Naive thymus-derived CD8-positive, alpha-beta T cell (primary cell): ENCODE measurements at regions not wholly inside any gene's neighbourhood (a gene's known extent, or its start where the extent isn't known, plus 50 kb on each side); places are given as distances from the start of the nearest gene placed in this dataset.
"Not testable (repeated sequence)": the region's sequence is repeated elsewhere in the genome, so short reads cannot be mapped to it uniquely, and the experiment has no call there.

ENCODE experiments used
- ATAC-seq, 2 donors: fragments of 150-1000 bp; cut with Tn5 transposase in 1 of 2; sonication (Bioruptor Pico), chemical (Tn5 transposase) in 1 of 2; 1 replicate in 1 of 2; 2 replicates in 1 of 2; pipeline ENCODE4 v1.10.0; 2021; ENCODE audit warnings: mild to moderate bottlenecking in 2 of 2, moderate library complexity in 2 of 2
- POLR2A ChIA-PET: fragments of 350-600 bp; sonication (Branson Sonifier 250); formaldehyde crosslinking; loops from one replicate; lab custom pipeline; 2021; ENCODE audit warnings: antibody characterized with exemption; lab: Charles Lee
- DNase-seq, 10 donors: peaks; one replicate each; pipeline versions ENCODE4 v3.0.0 to v3.0.0-alpha.2; 2020 to 2022
- H3K27ac Mint-ChIP-seq, 10 donors: one replicate each; pipeline ENCODE4 v1.8.0; 2020 to 2022; ENCODE audit warnings: mild to moderate bottlenecking in 10 of 10, mixed read lengths in 10 of 10, moderate library complexity in 4 of 10, inconsistent platforms in 1 of 10
- H3K27me3 Mint-ChIP-seq, 5 donors: one replicate each; pipeline ENCODE4 v1.8.0; 2021 to 2022; ENCODE audit warnings: mixed read lengths in 5 of 5
- H3K36me3 Mint-ChIP-seq, 3 donors: one replicate each; pipeline ENCODE4 v1.8.0; 2020 to 2022; ENCODE audit warnings: mixed read lengths in 3 of 3, mild to moderate bottlenecking in 2 of 3, inconsistent platforms in 1 of 3
- H3K4me1 Mint-ChIP-seq, 4 donors: one replicate each; pipeline ENCODE4 v1.8.0; 2021 to 2022; ENCODE audit warnings: mixed read lengths in 4 of 4
- H3K4me3 Mint-ChIP-seq, 10 donors: one replicate each; pipeline ENCODE4 v1.8.0; 2020 to 2022; ENCODE audit warnings: mild to moderate bottlenecking in 10 of 10, mixed read lengths in 10 of 10, moderate library complexity in 6 of 10, inconsistent platforms in 1 of 10
- H3K9me3 Mint-ChIP-seq, 9 donors: one replicate each; pipeline ENCODE4 v1.8.0; 2020 to 2022; ENCODE audit warnings: mixed read lengths in 9 of 9, mild to moderate bottlenecking in 3 of 9, inconsistent platforms in 1 of 9, moderate library complexity in 1 of 9

DNA sequence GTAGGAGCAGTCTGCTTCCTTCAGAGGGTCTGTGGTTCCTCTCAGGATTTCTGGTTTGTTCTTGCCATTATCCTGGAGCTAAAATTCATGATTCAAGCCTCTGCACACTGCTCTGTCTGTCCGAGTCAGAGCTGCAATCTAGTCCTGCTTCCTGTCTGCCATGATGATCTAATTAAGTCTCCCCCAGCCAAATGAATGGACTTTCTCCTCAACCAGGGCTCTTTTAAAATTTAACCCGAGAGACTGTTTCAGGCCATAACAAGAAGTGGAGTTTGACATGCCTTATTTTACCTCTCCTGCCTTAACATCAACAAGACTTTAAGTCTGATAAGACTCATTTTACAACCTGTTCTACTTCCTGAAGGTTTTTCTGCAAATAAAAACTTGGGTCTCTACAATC is 1009.6 kb upstream of the DDX18 start:
- Mint-ChIP-seq H3K4me3 (no peak overlapping the region), H3K4me1 (no peaks in the 10 kb centered on the region), H3K27ac (no peak overlapping the region), H3K36me3 (peaks cover 0 to 3% (median 0%) of the 10 kb centered on the region in 3 donors), H3K9me3 (peaks cover 5 to 50% (median 27%) of the 10 kb centered on the region in 9 donors), H3K27me3 (no peaks in the 10 kb centered on the region)
- DNase-seq (no peak), ATAC-seq (no peak)
- POLR2A ChIA-PET: no interaction called here

DNA sequence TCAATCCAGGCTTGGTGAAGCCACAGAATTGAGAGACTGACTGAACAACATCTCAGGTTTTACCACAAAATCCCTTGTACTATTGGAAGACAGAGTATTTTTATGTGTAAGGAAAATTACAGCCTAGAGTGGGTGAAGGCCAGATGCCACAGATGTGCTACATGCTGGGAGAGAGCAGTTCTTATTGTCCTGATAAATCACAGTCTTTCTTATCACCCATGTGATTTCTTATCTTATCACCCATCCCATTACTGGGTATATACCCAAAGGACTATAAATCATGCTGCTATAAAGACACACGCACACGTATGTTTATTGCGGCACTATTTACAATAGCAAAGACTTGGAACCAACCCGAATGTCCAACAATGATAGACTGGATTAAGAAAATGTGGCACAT is 1008.0 kb upstream of the DDX18 start:
- H3K4me3 Mint-ChIP-seq, H3K4me1 Mint-ChIP-seq, ATAC-seq, DNase-seq, H3K36me3 Mint-ChIP-seq, H3K27me3 Mint-ChIP-seq, H3K27ac Mint-ChIP-seq, POLR2A ChIA-PET: not testable (repeated sequence)
- peaks cover 5 to 54% (median 26%) of the 10 kb centered on the region in 9 donors for H3K9me3 Mint-ChIP-seq

DNA sequence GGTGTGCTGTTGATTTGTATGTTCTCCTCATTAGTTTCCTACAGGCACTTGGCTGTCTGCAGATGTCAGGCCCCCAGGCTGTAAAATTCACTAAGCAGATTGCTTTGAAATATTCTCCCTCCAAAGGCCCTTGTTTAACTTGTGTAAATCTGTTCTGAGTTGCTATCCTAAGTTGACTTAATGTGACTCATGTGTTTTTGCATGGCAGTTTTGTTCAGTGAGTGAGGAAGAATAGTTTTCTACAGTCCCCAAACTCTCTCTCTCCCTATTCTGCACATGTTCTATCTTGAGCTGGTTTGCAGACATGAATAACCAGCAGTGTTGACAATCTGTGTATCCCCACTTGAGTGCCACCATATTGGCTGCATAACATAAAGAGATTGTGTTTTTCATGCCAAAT is 1005.4 kb upstream of the DDX18 start:
- Mint-ChIP-seq H3K36me3 (peaks cover 0 to 3% (median 0%) of the 10 kb centered on the region in 3 donors), H3K4me3 (no peak overlapping the region), H3K27me3 (no peaks in the 10 kb centered on the region), H3K4me1 (no peaks in the 10 kb centered on the region), H3K9me3 (peaks cover 5 to 37% (median 18%) of the 10 kb centered on the region in 9 donors), H3K27ac (no peak overlapping the region)
- ATAC-seq (no peak), DNase-seq (no peak)
- POLR2A ChIA-PET: no interaction called here

DNA sequence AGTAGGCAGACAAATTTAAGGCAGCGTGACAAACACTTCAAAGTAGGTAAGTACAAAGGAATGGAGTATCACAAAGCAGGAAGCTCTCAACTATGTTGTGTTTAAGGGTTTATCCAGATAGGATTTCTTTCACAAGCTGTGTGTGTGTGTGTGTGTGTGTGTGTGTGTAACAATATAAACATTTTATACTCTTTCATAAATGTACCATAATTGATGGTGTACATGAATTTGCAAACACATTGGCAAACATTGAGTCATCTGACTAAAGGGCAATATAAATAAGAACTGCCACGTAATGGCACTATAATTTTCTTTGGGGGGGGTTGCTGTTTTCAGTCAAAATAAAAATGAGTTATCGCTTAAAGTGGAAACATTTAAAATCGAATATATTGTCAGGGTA is 1004.4 kb upstream of the DDX18 start:
- POLR2A ChIA-PET: no interaction called here

DNA sequence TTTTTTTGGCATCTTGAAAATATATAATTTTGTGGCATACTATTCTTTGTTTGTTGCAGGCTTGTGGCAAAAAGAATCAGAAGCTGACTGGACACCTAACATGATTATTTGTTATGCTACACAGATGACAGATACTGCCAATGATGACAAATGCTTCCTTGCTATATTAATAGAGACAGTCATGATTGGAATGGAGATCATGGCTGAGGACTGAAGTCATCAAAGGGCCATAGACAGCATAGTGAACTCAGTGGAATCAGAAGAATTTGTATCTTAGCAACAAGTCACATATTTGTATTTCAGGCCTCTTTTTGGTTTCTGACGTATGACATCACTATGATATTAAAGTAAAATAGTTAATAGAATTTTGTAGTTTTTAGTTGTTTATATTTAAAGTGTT is 1003.8 kb upstream of the DDX18 start:
- Mint-ChIP-seq H3K27ac (no peak overlapping the region), H3K4me3 (no peak overlapping the region), H3K4me1 (no peaks in the 10 kb centered on the region), H3K27me3 (no peaks in the 10 kb centered on the region), H3K9me3 (peaks cover 0 to 24% (median 8%) of the 10 kb centered on the region in 9 donors), H3K36me3 (no peaks in the 10 kb centered on the region)
- DNase-seq: no peak
- ATAC-seq: no peak
- POLR2A ChIA-PET: no interaction called here

More for the DNA sequence above, 1004.4 kb upstream of the DDX18 start:
- Mint-ChIP-seq H3K36me3 (peaks cover 0 to 3% (median 0%) of the 10 kb centered on the region in 3 donors), H3K27me3 (no peaks in the 10 kb centered on the region), H3K4me1 (no peaks in the 10 kb centered on the region), H3K4me3 (no peak overlapping the region), H3K27ac (no peak overlapping the region), H3K9me3 (peaks cover 4 to 27% (median 9%) of the 10 kb centered on the region in 9 donors)
- DNase-seq (no peak), ATAC-seq (no peak)

DNA sequence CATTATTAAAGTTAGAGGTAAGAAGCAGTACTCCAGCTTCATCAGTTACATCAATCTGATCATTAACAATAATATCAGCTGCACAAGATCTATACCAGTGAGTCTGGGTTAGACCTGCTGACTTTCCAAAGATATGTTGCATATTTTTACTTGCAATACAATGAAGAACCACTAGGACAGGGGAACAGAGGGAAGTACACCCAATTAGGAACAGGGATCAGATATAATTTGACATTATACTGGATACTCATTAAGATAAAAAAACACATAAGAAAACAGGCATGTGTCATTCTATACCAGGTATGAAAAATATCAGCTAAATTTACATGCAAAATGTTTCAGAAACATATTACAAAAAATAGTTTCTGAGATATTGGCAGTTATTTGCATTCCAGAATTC is 995.1 kb upstream of the DDX18 start:
- peaks cover 2 to 26% (median 13%) of the 10 kb centered on the region in 9 donors for H3K9me3 Mint-ChIP-seq
- no peak overlapping the region for H3K27ac Mint-ChIP-seq
- ATAC-seq: no peak
- peaks cover 0 to 7% (median 0%) of the 10 kb centered on the region in 3 donors for H3K36me3 Mint-ChIP-seq
- no peaks in the 10 kb centered on the region for H3K27me3 Mint-ChIP-seq
- POLR2A ChIA-PET: no interaction called here
- DNase-seq: no peak
- no peaks in the 10 kb centered on the region for H3K4me1 Mint-ChIP-seq
- H3K4me3 Mint-ChIP-seq: no peak overlapping the region

DNA sequence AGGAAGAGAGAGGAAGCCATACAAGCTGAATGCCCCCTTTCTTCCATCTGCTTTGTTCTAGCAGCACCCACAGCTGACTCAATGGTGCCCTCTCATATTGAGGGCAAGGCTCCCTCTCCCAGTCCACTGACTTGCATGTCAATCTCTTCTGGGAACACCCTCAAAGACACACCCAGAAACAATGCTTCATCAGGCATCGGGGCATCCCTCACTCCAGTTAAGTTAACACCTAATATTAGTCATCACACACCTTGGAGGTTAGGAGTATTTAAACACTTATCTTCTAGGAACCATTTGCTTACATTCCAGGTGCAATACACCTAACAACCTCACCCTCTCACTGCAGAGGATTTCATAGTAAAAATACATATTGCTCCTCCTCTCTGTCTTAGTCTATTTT is 993.5 kb upstream of the DDX18 start:
- H3K36me3 Mint-ChIP-seq: peaks cover 0 to 7% (median 0%) of the 10 kb centered on the region in 3 donors
- no peaks in the 10 kb centered on the region for H3K27me3 Mint-ChIP-seq
- no peaks in the 10 kb centered on the region for H3K4me1 Mint-ChIP-seq
- POLR2A ChIA-PET: no interaction called here
- H3K27ac Mint-ChIP-seq: no peak overlapping the region
- H3K9me3 Mint-ChIP-seq: peaks cover 2 to 26% (median 13%) of the 10 kb centered on the region in 9 donors
- DNase-seq: no peak
- H3K4me3 Mint-ChIP-seq: no peak overlapping the region
- ATAC-seq: no peak

DNA sequence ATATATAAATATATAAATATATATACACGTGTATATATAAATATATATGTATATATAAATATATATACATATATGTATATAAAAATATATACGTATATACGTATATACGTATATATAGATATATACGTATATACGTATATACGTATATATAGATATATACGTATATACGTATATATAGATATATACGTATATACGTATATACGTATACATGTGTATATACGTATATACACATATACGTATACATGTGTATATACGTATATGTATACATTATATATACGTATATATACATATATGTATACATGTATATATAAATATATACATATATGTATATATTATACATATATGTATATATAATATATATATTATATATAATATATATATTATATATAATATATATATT is 984.9 kb upstream of the DDX18 start:
- DNase-seq, H3K4me3 Mint-ChIP-seq, POLR2A ChIA-PET, H3K27ac Mint-ChIP-seq, H3K27me3 Mint-ChIP-seq, H3K4me1 Mint-ChIP-seq, H3K36me3 Mint-ChIP-seq, ATAC-seq: not testable (repeated sequence)
- peaks cover 0 to 17% (median 3%) of the 10 kb centered on the region in 9 donors for H3K9me3 Mint-ChIP-seq

DNA sequence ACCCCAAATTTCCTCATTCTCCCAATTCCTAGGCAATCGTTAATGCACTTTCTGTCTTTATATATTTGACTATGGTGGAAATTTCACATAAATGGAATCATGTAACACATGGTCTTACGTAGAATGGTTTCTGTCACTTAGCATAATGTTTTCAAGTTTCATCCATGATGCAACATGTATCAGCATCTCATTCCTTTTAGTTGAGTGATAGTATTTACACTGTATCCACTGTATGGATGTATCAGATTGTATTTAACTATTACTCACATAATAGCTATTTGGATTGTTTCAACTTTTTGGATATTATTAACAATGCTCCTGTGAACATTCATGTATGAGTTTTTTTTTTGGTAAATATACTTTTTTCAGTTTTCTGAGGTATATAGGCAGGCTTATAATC is 982.3 kb upstream of the DDX18 start:
- no peak overlapping the region for H3K4me3 Mint-ChIP-seq
- no peaks in the 10 kb centered on the region for H3K4me1 Mint-ChIP-seq
- ATAC-seq: no peak
- H3K36me3 Mint-ChIP-seq: no peaks in the 10 kb centered on the region
- POLR2A ChIA-PET: no interaction called here
- no peak for DNase-seq
- H3K27me3 Mint-ChIP-seq: no peaks in the 10 kb centered on the region
- peaks cover 0 to 21% (median 6%) of the 10 kb centered on the region in 9 donors for H3K9me3 Mint-ChIP-seq
- no peak overlapping the region for H3K27ac Mint-ChIP-seq

DNA sequence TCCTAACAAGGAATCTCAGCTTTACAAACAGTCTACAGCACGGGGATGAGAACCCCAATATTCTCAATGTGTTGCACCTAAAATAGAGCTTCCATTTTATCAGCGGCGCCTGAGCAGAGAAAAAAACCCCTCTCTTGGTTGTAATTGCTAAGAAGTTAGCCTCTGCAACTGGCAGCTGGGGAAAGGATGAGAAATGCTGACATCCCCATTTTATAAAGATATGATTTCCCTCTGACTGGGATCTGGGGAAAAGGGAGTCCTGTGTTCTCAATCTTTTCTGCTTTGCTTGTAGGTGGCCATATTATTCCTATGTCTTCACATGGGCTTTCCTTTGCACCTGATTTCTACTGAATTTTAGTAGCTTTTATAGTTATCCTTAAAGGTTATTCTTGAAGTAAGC is 981.4 kb upstream of the DDX18 start:
- H3K4me1 Mint-ChIP-seq: no peaks in the 10 kb centered on the region
- no peaks in the 10 kb centered on the region for H3K36me3 Mint-ChIP-seq
- POLR2A ChIA-PET: no interaction called here
- H3K9me3 Mint-ChIP-seq: peaks cover 0 to 18% (median 6%) of the 10 kb centered on the region in 9 donors
- H3K4me3 Mint-ChIP-seq: no peak overlapping the region
- DNase-seq: no peak
- H3K27me3 Mint-ChIP-seq: no peaks in the 10 kb centered on the region
- ATAC-seq: no peak
- H3K27ac Mint-ChIP-seq: no peak overlapping the region

DNA sequence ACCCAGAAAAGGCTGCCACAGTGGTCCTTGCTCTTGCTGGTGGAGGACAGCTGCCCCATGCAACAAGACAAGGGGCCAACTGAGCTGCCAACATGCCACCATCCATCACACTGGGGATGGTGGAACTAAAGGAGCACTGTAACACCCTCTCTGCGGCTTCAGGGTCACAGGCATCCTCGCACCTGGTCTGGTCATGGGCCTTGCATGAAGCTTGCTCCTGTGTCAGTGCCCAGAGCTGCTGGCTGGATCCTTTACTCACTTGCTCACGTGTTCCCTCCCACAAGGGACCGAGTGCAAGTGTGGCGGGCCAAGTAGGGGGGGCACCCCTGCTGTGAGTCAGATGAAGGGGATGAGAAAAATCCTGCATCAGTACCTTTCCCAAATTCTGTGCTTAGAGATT is 972.3 kb upstream of the DDX18 start:
- Mint-ChIP-seq H3K9me3 (peaks cover 0 to 33% (median 8%) of the 10 kb centered on the region in 9 donors), H3K4me1 (no peaks in the 10 kb centered on the region), H3K36me3 (no peaks in the 10 kb centered on the region), H3K27me3 (no peaks in the 10 kb centered on the region), H3K27ac (no peak overlapping the region), H3K4me3 (no peak overlapping the region)
- POLR2A ChIA-PET: no interaction called here
- ATAC-seq: no peak
- no peak for DNase-seq

DNA sequence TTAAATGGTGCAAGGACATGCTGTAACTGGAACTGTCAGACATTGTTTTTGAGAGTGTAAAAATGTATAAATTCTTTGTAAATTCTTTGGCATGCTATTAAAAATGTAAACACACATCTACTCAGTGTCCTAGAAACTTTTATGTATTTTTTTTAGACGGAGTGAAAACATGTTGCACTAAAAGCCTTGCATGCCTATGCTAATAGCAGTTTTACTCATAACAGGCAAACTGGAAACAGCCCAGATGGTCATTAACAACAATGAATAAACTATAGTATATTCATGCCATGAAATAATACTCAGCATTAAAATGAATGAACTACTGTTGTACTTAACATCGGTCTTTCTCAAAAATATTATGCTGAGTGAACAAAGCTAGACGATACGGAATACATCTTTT is 954.8 kb upstream of the DDX18 start:
- POLR2A ChIA-PET: no interaction called here
- no peak for DNase-seq
- no peaks in the 10 kb centered on the region for H3K4me1 Mint-ChIP-seq
- peaks cover 5 to 45% (median 25%) of the 10 kb centered on the region in 9 donors for H3K9me3 Mint-ChIP-seq
- no peak overlapping the region for H3K4me3 Mint-ChIP-seq
- H3K27ac Mint-ChIP-seq: no peak overlapping the region
- no peak for ATAC-seq
- H3K36me3 Mint-ChIP-seq: peaks cover 0 to 11% (median 0%) of the 10 kb centered on the region in 3 donors
- no peaks in the 10 kb centered on the region for H3K27me3 Mint-ChIP-seq

DNA sequence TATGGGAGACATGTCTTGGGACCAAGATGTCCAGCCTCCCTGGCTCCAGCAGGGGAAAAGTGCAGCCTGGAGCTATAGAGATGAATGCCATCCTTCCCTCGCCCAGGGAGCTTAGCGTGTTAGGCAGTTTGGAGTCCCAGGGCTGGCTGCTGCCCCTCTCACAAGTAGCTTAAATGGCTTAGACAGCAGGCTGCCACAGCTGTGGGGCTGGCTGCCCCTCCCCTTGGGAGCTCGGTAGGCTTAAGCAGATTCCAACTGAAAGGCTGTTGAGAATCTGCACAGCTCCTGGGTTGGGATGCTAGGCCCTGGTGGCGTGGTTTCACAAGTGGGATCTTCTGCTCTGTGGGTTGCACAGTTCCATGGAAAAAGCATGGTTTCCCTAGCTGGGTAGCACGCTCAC is 940.5 kb upstream of the DDX18 start:
- no peak for DNase-seq
- Mint-ChIP-seq H3K4me3 (no peak overlapping the region), H3K4me1 (no peaks in the 10 kb centered on the region), H3K9me3 (peaks cover 14 to 45% (median 24%) of the 10 kb centered on the region in 9 donors), H3K36me3 (peaks cover 0 to 7% (median 0%) of the 10 kb centered on the region in 3 donors), H3K27ac (no peak overlapping the region), H3K27me3 (no peaks in the 10 kb centered on the region)
- POLR2A ChIA-PET: no interaction called here
- ATAC-seq: no peak

DNA sequence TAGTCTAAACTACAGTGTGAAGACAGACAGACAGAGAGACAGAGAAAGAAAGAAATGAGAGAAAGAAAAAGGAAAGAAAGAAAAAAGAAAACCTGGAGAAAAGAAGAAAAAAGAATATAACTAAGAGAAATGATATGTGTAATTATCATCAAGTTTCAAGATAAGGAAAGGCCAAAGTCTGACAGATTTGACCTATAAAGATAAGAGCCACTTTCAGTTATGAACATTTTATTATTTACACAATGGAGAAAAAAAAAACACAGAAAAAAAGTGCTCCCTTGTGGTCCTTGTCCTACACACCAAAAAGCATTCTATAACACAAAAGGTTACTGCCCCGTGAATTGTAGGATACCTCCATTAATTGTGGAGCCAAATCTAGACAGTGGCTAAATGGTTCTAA is 937.2 kb upstream of the DDX18 start:
- H3K4me1 Mint-ChIP-seq: no peaks in the 10 kb centered on the region
- POLR2A ChIA-PET: no interaction called here
- peaks cover 0 to 7% (median 0%) of the 10 kb centered on the region in 3 donors for H3K36me3 Mint-ChIP-seq
- no peak for ATAC-seq
- no peak overlapping the region for H3K4me3 Mint-ChIP-seq
- DNase-seq: no peak
- H3K27me3 Mint-ChIP-seq: no peaks in the 10 kb centered on the region
- H3K9me3 Mint-ChIP-seq: peaks cover 12 to 34% (median 19%) of the 10 kb centered on the region in 9 donors
- no peak overlapping the region for H3K27ac Mint-ChIP-seq
